ENCODE measurements at regions not wholly inside any gene's neighbourhood (a gene's known extent, or its start where the extent isn't known, plus 50 kb on each side); places are given as distances from the start of the nearest gene placed in this dataset.

DNA sequence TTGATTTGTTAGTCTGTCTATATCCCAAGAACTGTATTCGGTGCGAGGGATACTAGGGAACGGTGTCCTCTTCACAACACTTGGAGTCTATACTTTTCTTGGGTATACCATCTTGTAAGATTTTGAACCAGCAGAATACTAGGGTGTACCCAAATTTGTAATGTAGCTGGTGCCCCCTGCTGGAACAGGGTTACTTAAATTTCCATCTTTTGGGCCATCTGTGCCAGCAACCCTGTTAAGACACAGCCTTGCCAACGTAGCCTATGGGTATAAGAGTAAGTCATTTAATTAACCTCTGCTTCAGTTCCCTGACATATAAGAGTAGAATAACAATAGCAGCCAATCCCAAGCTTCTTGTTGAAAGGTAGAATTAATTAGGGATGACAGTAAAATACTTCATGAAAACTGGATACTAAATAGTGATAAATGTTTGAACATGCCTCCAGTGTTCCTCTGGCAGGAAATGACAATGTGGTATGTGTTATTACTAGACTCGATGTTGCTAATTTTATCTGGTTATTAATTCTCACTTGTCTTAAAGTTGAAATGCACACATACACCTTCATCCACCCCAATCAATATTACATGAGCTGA is 607.6 kb downstream of the FGF9 start:
- Mint-ChIP-seq H3K9me3 (no peaks in the 10 kb centered on the region), H3K27ac (no peak overlapping the region), H3K27me3 (no peaks in the 10 kb centered on the region), H3K4me1 (peaks cover 21% of the 10 kb centered on the region), H3K4me3 (no peak overlapping the region), H3K36me3 (no peaks in the 10 kb centered on the region)

GRCh38 chr13:22285867-22286266 is 615.0 kb downstream of the FGF9 start:
- Mint-ChIP-seq H3K4me3 (no peak overlapping the region), H3K9me3 (no peaks in the 10 kb centered on the region), H3K27me3 (peaks cover 4% of the 10 kb centered on the region), H3K36me3 (no peaks in the 10 kb centered on the region), H3K27ac (no peak overlapping the region), H3K4me1 (no peaks in the 10 kb centered on the region)

DNA sequence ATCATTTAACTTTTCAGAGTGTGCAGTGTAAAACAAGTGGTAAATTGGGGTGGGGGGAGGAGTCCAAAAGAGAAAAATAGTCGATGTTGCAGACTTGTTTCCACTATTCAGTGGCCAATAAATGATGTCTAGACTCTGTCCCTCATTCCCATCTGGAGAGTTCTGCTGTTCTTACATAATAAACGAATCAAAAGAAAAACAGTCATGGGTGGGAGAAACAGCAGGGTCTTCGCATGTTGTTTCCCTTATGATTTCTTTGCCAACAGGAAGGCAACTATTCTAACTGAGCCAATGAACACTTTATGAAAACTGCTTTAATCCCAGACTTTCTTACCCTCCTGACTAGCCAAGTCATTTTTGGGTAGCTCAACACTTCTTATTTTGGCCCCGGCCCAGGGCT is 615.5 kb downstream of the FGF9 start:
- H3K36me3 Mint-ChIP-seq = no peaks in the 10 kb centered on the region
- no peak overlapping the region for H3K27ac Mint-ChIP-seq
- no peaks in the 10 kb centered on the region for H3K9me3 Mint-ChIP-seq
- H3K4me1 Mint-ChIP-seq = no peaks in the 10 kb centered on the region
- peaks cover 4% of the 10 kb centered on the region for H3K27me3 Mint-ChIP-seq
- no peak overlapping the region for H3K4me3 Mint-ChIP-seq

- peaks cover 4% of the 10 kb centered on the region for H3K27me3 Mint-ChIP-seq
- no peaks in the 10 kb centered on the region for H3K36me3 Mint-ChIP-seq
- H3K4me3 Mint-ChIP-seq = no peak overlapping the region
- H3K27ac Mint-ChIP-seq = no peak overlapping the region
- H3K4me1 Mint-ChIP-seq = no peaks in the 10 kb centered on the region
- H3K9me3 Mint-ChIP-seq = no peaks in the 10 kb centered on the region
These were observed 616.6 kb downstream of the FGF9 start for GRCh38 chr13:22287343-22287920.

GRCh38 chr13:22288496-22288895 is 617.6 kb downstream of the FGF9 start:
- H3K9me3 Mint-ChIP-seq = no peaks in the 10 kb centered on the region
- H3K27me3 Mint-ChIP-seq = peaks cover 4% of the 10 kb centered on the region
- no peaks in the 10 kb centered on the region for H3K4me1 Mint-ChIP-seq
- no peaks in the 10 kb centered on the region for H3K36me3 Mint-ChIP-seq
- H3K4me3 Mint-ChIP-seq = no peak overlapping the region
- no peak overlapping the region for H3K27ac Mint-ChIP-seq

DNA sequence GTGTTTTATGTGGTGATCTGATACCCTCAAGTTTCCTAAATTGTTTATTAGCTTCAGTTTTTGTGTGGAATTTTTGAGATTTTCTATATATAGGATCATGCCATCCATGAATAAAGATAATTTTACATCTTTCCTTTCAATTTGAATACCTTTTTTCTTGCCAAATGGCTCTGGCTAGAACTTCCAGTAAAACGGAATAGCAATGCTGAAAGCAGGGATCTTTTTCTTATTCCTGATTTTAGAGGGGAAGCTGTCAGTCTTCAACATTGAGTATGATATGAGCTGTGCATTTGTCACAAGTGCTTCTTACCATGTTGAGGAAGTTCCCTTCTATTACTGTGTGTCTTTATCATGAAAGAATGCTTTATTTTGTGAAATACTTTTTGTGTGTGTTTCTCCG is 618.8 kb downstream of the FGF9 start:
- H3K27ac Mint-ChIP-seq = no peak overlapping the region
- H3K4me1 Mint-ChIP-seq = no peaks in the 10 kb centered on the region
- no peaks in the 10 kb centered on the region for H3K9me3 Mint-ChIP-seq
- no peaks in the 10 kb centered on the region for H3K36me3 Mint-ChIP-seq
- peaks cover 4% of the 10 kb centered on the region for H3K27me3 Mint-ChIP-seq
- H3K4me3 Mint-ChIP-seq = no peak overlapping the region

GRCh38 chr13:22298530-22298929 is 627.7 kb downstream of the FGF9 start:
- peaks cover 2% of the 10 kb centered on the region for H3K9me3 Mint-ChIP-seq

GRCh38 chr13:22311734-22312404 is 641.0 kb downstream of the FGF9 start:
- Mint-ChIP-seq H3K4me1 (no peaks in the 10 kb centered on the region), H3K27ac (no peak overlapping the region), H3K9me3 (no peaks in the 10 kb centered on the region), H3K4me3 (no peak overlapping the region), H3K36me3 (peaks cover 2% of the 10 kb centered on the region), H3K27me3 (no peaks in the 10 kb centered on the region)

More at GRCh38 chr13:22298530-22298929, 627.7 kb downstream of the FGF9 start:
- Mint-ChIP-seq H3K36me3 (peaks cover 3% of the 10 kb centered on the region), H3K4me3 (no peak overlapping the region), H3K4me1 (peaks cover 6% of the 10 kb centered on the region), H3K27me3 (no peaks in the 10 kb centered on the region), H3K27ac (no peak overlapping the region)

DNA sequence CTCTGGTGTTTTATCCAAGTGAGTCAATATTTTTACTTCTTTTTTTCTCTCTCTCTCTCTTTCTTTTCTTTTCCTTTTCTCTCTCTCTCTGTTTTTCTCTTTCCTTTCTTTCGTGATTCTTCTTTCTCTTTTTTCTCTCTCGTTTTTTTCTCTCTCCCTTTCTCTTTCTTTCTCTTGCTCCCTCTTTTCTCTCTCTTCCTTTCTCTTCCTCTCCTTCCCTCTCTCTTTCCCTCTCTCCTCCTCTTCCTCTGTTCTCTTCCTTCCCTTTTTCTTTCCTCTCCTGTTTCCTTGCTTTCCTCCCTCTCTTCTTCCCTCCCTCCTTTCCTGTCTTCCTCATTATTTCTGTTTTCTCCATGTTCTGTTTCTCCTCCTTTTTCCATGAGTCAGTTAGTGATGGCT is 641.5 kb downstream of the FGF9 start:
- Mint-ChIP-seq H3K27ac (no peak overlapping the region), H3K27me3 (no peaks in the 10 kb centered on the region), H3K9me3 (no peaks in the 10 kb centered on the region), H3K36me3 (peaks cover 2% of the 10 kb centered on the region), H3K4me1 (no peaks in the 10 kb centered on the region), H3K4me3 (no peak overlapping the region)

- Mint-ChIP-seq H3K4me1 (no peaks in the 10 kb centered on the region), H3K27ac (no peak overlapping the region), H3K36me3 (no peaks in the 10 kb centered on the region), H3K27me3 (no peaks in the 10 kb centered on the region), H3K9me3 (no peaks in the 10 kb centered on the region), H3K4me3 (no peak overlapping the region)
These were observed 645.7 kb downstream of the FGF9 start for GRCh38 chr13:22316494-22317025.

GRCh38 chr13:22320991-22321390 is 650.1 kb downstream of the FGF9 start:
- Mint-ChIP-seq H3K9me3 (no peaks in the 10 kb centered on the region), H3K4me1 (no peaks in the 10 kb centered on the region), H3K27ac (no peak overlapping the region), H3K36me3 (no peaks in the 10 kb centered on the region), H3K4me3 (no peak overlapping the region), H3K27me3 (peaks cover 1% of the 10 kb centered on the region)

- H3K4me3 Mint-ChIP-seq = no peak overlapping the region
- H3K4me1 Mint-ChIP-seq = no peaks in the 10 kb centered on the region
- no peaks in the 10 kb centered on the region for H3K9me3 Mint-ChIP-seq
- no peak overlapping the region for H3K27ac Mint-ChIP-seq
- H3K27me3 Mint-ChIP-seq = peaks cover 1% of the 10 kb centered on the region
- H3K36me3 Mint-ChIP-seq = no peaks in the 10 kb centered on the region
These were observed 654.9 kb downstream of the FGF9 start for GRCh38 chr13:22325761-22326160.

- Mint-ChIP-seq H3K4me1 (no peaks in the 10 kb centered on the region), H3K9me3 (no peaks in the 10 kb centered on the region), H3K36me3 (no peaks in the 10 kb centered on the region)
These were observed 661.5 kb downstream of the FGF9 start for GRCh38 chr13:22332416-22332815.

GRCh38 chr13:22336460-22336859 is 665.6 kb downstream of the FGF9 start:
- Mint-ChIP-seq H3K27ac (no peak overlapping the region), H3K36me3 (no peaks in the 10 kb centered on the region), H3K27me3 (no peaks in the 10 kb centered on the region), H3K9me3 (no peaks in the 10 kb centered on the region), H3K4me1 (no peaks in the 10 kb centered on the region), H3K4me3 (no peak overlapping the region)

More at GRCh38 chr13:22332416-22332815, 661.5 kb downstream of the FGF9 start:
- Mint-ChIP-seq H3K27ac (no peak overlapping the region), H3K4me3 (no peak overlapping the region), H3K27me3 (no peaks in the 10 kb centered on the region)

DNA sequence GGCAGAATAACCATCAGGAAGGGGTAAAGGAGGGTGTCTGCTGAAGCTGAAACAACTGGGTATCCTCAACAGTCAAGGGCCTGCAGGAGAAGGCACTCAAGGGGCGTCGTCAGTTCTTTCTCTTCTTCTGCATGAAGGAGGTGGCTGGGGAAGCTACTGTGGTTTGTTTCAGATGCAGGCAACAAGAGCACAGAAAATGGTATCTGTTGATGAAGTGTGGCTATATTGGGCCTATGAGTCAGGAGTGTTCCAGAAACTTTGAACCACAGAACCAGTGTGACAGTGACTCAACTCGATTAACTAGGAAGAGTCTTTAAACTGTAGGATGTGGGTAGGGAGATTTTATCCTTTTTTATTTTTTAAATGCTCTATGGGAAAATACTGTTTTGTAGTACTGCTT is 686.3 kb downstream of the FGF9 start:
- H3K9me3 Mint-ChIP-seq = peaks cover 6% of the 10 kb centered on the region
- no peaks in the 10 kb centered on the region for H3K27me3 Mint-ChIP-seq
- no peaks in the 10 kb centered on the region for H3K4me1 Mint-ChIP-seq
- no peak overlapping the region for H3K27ac Mint-ChIP-seq
- no peak overlapping the region for H3K4me3 Mint-ChIP-seq
- no peaks in the 10 kb centered on the region for H3K36me3 Mint-ChIP-seq

DNA sequence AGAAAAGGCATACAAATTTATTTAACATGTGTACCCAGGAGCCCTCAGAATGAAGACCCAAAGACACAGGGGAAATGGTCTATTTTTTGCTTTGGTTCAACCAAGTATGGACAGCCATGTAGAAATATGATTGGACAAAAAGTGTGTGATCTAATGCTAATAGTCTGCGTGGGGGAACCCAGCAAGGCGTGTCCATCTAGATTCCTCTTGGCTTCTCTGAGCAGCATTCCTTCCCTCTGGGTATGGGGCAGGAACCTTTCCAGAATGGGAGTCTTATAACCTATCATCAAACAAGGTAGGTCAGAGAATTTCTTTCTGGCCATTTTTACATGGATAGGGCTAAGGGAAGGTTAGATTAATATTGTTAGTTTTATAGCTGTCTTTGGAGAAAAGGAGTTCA is 698.2 kb downstream of the FGF9 start:
- H3K9me3 Mint-ChIP-seq = no peaks in the 10 kb centered on the region

More for the DNA sequence above, 698.2 kb downstream of the FGF9 start:
- H3K4me1 Mint-ChIP-seq = no peaks in the 10 kb centered on the region
- no peak overlapping the region for H3K4me3 Mint-ChIP-seq
- H3K27me3 Mint-ChIP-seq = peaks cover 4% of the 10 kb centered on the region
- H3K36me3 Mint-ChIP-seq = no peaks in the 10 kb centered on the region
- no peak overlapping the region for H3K27ac Mint-ChIP-seq
